Cerebellar nuclear complex (tissue), 1 donor: ENCODE measurements at regions not wholly inside any gene's neighbourhood (a gene's known extent, or its start where the extent isn't known, plus 50 kb on each side); places are given as distances from the start of the nearest gene placed in this dataset.
"Not testable (repeated sequence)": the region's sequence is repeated elsewhere in the genome, so short reads cannot be mapped to it uniquely, and the experiment has no call there.

Experiments used
- DNase-seq, 2 experiments: peaks; one replicate each; lab custom pipeline; 2025; lab: John Stamatoyannopoulos, UW

DNA sequence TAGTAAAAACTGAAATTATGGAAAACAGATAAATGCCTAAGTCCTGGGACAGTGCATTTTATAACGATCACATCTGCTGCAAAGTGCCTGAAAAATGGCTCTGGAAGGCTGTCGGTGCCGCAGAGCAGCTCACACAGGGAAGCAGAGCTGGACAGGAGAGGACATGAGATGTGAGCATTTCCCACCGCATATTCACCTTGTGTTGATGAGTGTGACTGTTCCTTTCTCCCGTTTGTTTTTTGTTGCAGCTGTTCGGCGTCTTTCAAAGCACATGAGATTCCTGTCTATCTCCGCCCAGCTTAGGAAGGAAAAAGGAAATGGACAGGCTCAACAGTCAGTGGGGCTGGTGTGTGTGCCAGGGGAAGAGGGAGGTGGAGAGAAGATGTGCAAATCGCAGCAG is 164.9 kb upstream of the SEMA6A start:
- no peak for DNase-seq

DNA sequence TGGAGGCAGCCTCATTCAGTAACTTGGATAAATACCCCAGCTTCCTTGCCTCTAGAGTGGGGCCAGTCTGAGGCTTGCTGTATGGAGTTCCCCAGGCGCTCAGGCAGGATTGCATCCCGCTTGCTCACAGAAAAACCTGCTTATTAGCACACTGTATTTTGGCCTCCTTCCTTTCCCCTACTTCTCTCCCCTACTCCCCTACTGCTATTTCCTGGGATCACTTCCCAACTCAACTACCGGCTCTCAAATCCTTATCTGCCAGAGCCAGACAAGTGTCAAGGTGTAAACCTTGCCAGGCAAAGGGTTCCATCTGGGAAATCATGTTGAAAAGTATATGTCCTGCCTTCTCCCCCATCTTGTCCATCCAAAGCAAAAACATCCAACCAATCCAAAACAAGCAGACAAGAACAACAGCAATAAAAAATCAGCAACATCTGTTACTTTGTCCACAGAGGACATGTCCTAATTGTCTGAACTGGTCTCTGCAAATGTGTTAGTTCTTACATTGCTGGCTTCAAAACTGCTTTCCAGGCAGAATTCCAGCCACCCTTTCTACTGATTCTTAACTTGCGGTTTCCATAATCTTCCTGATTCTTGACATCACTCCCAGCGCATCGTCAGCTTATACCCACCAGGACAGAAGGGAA is 164.1 kb upstream of the SEMA6A start:
- peak; percentile 54 to 68 for DNase-seq

DNA sequence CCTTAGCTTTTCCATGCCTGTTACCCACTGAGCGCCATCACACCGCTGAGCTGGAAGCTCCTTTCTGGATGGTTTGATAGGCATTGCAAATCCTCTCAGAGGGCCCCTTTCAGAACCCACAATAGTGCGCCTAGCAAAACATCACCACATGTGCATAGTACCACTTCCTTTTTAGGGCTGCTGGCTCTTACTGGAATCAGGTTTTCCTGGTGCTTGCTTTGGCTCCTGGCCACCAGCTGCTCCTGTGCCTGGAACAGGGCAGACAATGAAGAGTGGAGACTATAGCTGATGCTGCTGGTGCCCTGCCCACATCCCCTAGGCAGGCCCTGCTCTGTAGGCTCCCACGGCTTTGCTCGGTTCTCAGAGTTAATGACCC is 163.6 kb upstream of the SEMA6A start:
- DNase-seq: no peak

DNA sequence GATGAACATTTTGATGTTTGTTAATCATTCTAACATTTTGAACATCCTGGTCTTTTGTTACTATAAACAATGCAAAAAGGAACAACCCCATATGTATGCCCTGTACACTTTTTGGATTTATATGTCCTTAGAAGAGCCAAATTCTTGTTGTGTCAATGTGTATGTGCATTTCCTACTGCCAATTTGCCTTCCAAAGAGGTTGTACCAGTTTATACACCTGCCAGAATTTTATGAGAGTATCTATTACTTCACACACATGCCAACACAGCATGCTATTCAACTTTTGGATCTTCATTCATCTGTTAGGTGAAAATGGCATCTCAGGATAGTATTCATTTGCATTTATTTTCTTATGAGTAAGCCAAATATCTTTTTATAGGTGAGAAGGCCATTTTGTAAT is 162.0 kb upstream of the SEMA6A start:
- DNase-seq: no peak

DNA sequence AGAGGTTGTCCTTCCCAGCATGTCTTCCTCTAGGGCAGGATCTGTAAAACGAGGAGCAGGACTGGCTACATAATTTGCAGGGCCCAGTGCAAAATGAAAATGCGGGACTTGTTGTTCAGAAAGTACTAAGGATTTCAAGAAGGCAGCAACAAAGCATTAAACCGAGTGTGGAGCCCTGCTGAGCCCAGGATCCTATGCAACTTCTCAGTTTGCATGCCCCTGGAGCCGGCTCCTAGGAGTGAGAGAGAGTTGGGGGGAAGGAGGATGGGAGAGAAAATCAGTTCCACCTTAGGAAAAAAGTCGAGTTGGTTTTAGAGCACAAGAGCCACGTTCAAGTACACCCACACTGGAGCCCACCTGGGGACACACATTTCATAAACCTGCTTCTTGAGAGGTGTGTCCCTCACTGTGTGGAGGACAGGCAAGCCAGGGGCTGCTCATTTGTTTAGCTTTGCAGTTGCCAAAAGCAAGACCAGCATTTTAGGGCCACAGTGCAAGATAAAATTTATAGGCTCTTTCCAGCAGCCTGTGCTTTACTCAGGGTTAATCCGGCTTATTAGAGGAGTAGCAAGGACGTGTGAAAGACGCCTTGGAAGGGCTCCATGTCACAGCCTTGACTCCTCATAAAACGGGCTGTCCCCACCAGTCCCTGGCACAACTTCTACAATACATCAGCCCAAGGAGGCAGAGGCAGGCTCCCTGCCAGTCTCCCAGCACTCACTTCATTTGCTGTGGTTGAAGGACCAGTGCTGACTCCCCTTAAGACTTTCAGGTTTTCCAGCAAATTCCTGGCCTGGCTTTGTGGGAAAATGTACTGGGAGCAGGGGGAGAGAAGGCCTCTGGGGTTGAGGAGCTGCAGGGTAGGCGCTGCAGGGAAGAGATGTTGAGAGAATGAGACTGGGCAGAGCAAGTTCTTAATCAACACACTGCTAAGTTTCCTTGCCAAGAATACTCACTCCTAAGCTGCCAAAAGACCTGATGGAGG is 159.7 kb upstream of the SEMA6A start:
- no peak for DNase-seq

DNA sequence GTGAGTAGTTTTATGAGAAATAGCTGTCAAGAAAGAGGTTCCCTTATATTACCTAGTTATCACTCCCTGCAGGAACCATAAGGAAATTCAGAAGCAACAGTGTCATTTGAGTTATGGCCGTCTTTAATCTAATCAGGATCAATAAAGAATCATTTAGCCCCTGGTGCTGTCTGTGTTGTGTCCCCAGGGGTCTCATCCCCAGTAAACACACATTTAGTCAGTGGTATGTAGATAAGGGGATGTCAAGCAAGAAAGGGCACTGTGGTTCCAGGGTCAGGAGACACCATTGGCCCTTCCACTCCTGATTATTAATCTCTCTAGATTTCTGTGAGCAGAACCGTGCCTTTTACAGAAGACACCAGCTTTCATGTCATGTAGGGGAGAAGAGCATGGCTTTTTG is 158.0 kb upstream of the SEMA6A start:
- DNase-seq: no peak

DNA sequence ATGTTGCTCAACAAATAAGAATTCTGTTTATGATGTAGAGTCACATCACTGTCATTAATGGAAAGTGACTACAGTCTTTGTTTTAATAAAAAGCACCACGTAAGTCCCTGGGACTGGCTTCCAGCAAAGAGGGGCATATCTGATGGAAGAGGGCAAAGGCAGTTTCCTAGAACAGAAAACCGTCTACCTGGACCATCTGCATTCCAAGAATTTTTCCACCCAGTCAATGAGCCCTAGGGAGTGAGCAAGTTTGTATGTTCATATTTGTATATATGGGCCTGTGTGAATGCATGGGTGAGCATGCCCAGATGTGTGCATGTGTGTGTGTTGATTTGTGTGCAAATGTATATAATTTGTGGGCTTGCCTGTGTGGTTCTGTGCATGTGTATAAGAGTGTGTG is 156.8 kb upstream of the SEMA6A start:
- DNase-seq: no peak

DNA sequence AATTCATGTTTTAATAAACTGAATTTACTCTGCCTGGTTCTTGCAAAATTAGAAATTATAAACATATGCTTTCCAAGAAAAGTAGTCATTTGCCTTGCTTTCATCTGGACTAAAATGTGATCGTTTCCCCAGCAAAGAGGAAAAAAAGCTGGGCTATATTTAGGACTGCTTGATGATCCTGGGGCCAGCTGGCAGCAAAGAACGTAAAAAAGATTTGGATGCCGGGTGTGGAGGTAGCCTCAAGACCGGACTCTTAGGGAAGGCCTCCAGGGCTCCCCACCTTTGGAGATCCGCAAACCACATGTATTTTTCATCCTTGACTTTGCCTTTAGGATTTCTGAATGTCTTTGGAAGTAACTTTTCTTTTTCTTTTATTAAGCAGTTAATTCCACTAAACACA is 156.1 kb upstream of the SEMA6A start:
- DNase-seq: no peak

DNA sequence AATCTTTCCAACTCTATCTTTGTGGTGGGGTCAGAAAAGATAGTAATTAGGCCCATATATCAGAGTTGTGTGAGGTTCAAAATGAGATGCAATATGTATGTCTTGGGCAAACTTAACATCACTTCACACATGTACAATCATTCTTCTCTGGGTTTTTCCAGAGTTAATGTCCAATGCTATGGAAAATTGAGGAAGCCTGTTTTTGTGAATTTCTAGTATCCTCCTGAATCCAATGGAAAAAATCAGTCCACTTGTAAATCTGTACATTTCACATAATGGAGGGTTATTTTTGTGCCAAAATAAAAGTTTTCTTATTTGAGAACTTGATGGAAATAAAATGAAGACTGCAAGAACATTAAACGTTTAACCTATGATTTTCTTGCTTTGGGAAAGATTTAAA is 155.6 kb upstream of the SEMA6A start:
- DNase-seq: no peak

DNA sequence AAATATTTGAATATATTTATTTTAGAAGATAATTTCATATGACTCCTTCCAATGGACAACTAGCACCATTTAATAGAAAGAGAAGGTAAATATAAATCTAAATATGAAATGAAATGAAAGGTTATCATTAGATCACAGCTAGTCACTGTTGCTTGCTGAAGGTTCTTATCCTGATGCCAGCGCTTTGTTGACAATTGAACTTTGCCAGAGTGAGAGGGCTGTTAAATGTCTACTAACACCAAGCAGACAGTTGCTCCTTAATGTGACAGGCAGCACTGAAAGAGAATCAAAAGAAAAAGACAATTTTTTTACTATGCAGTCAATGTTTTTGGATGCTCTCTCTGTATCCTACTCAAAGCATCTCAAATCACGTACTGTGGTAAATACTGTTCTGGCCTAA is 152.6 kb upstream of the SEMA6A start:
- no peak for DNase-seq

DNA sequence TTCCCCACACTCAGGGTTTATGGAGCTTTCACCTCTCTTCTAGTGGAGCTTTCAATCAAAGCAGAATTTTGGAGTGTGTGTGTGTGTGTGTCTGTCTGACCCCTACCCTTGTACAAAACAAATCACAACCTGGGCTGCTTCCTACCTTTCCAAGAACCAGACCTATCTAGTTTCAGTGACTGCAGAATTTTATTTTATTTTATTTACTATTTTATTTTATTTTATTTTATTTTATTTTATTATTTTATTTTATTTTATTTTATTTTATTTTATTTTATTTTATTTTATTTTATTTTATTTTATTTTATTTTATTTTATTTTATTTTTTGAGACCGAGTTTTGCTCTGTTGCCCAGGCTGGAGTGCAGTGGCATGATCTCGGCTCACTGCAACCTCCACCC is 151.6 kb upstream of the SEMA6A start:
- DNase-seq: not testable (repeated sequence)

DNA sequence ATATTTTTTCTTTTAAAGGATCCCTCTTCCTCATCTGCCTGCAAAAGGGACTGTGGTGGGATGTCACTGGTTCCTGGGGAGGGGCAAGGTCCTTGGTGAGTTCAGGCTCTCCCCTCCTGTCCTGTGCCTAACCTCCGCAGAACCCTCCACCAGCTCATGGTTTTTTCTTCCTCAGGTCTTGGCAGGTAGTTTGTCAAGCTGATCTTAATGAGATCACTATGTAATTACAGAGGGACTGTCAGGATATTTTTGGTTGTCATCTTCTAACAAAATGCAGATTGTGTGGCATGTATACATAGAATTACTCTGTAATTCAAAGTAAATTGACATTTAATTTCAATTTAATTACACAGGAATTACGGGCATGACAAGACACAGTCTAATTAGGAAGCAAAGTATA is 150.3 kb upstream of the SEMA6A start:
- DNase-seq: no peak

DNA sequence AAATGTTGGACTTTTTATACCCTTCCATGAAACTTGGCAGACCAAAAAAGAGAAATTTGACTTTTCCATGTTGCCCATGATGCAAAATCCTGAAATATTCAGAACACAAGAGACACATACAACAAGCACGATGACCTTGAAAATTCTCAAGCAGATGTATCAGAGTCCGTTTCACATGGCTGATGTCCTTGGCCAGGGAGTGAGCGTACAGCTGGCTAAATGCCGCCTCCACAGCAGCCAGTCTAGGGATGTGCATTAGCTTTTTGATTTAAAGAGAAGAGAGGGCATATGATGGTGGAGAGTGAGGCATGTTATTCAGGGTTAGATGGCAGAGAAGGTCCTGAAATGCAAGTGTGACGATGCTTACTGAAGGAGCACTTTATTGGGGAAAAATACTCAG is 148.0 kb upstream of the SEMA6A start:
- no peak for DNase-seq

DNA sequence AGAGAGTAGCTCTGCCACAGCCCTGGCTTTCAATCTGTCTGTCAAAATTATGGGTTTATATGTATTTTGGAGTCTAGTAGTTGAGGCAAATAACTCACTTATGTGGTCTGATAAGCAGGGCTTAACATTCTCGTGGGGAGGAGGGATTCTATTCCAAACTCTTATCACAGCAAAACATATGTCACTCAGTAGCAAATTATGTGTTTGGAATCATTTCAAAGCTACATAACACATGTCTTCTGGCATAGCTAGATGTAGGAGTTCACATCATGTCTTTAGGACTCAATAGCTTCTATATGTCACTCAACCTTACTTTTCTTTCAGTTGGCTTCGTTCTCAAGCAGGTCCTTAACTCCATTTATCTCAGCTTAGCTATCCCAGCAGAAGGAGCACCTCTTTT is 144.5 kb upstream of the SEMA6A start:
- no peak for DNase-seq

DNA sequence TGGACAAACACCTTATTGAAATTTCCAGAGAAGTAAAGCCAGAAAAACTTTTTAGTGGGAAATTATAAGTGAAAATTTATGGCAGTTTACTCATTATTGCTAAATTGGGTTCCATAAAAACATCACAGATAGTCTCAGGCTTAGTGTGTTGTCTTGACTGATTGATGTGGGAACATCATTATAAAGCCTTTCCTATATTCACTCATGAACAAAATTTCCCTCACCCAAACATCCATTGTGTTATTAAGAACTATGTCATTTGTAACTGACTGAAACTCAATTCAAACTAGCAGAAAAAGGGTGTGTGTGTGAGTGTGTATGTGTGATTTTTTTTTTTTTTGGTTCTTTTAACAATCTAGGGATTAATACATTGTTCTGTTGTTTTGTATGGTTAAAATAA is 143.7 kb upstream of the SEMA6A start:
- no peak for DNase-seq

DNA sequence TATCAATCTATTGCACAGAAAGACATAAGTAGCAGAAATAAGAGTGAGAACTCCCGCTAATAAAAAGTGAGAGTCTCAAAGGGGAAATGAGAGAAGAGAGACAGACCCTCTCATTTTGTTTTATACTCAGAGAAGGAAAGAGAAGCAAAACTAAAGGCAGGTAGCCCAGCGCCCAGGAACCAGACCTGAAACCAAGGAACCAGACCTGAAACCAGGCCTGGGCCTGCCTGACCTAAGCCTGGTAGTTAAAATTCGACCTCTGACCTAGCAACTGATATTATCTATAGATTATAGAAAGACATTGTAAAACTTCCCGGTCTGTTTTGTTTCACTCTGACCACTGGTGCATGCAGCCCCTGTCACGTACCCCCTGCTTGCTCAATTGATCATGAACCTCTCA is 134.5 kb upstream of the SEMA6A start:
- DNase-seq: no peak

DNA sequence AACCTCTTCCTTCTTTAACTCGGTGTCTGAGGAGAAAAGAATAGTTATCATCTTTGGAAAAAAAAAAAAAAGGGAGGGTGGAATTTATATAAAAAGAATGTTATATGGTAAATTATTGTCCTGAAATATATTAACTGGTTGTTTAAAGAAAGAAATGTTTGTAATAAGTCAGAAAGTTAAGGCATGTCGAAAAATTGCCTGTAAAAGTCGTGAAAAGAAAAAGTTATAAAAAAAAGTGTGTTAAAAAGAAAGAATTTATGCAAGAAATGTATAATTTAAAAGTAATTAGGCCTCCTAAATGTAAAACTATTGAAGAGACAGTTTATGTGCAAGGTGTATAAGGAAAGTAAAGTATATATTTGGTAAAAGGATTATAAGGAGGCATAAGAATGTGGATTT is 130.5 kb upstream of the SEMA6A start:
- not testable (repeated sequence) for DNase-seq

DNA sequence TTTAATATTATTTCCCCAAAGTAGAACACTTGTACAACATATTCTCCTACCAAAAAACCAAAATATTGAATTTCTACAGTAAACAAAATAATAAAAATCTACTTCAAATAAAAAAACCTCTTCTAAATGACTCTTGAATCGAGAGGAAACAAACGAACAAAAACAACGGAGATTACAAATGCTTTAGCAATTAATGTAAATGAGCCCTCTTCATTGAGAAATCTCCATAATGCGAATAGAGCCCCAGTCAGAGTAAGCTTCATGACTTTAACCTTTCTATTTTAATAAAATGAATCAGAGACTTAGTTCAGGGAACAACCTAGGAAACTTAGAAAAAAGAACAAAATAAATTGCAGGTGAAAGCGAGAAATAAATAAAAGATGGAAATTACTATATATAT is 129.3 kb upstream of the SEMA6A start:
- no peak for DNase-seq

DNA sequence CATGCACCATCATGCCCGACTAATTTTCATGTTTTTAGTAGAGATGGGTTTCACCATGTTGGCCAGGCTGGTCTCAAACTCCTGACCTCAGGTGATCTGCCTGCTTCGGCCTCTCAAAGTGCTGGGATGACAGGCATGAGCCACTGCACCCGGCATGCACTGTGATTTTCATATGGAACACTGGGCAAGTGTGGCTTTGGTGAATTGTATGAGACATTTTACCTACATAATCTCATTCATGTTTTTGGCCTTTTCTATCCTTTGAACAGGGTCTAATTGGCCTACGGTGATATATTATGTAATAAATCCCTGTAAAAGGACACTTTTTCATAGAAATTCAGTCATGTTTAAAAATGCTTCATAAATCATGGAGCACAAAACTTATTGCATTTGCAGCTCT is 128.7 kb upstream of the SEMA6A start:
- no peak for DNase-seq

DNA sequence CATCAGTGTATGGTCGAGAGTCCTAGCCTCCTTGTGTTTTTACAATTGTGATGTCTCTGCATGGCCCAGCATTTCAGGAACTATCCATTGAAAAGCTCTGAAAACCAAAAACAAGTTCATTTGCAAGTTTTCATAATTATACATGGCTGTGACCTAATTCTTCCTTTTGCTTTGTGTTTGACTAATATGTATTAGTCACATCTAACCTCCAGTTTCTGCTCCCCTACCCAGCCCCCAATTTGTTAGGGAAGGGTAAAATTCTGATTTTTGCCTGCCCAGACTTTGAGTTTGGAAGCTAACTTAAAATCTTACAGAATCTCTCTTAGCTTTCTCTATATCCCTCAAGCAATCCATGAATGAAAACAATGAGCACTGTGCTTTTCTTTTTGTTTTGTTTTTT is 128.2 kb upstream of the SEMA6A start:
- no peak for DNase-seq

DNA sequence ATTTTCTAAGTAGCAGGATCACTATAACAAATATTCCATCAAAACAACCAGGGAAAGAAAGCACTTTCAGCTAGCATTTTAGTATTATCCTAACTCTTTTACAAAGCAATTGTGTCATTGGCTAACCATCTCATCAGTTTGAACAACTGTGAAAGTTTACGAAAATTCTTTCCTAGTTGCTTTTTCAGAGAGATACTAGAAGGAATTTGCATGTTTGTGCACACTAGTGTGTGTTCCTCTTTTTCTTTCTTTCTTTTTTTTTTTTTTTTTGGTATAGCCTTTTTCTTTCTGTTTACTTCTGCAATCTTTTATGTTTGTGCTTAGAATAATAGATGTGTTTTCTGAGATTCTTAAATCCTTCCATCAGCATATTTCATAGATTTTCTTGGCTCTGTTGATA is 124.7 kb upstream of the SEMA6A start:
- DNase-seq: no peak

DNA sequence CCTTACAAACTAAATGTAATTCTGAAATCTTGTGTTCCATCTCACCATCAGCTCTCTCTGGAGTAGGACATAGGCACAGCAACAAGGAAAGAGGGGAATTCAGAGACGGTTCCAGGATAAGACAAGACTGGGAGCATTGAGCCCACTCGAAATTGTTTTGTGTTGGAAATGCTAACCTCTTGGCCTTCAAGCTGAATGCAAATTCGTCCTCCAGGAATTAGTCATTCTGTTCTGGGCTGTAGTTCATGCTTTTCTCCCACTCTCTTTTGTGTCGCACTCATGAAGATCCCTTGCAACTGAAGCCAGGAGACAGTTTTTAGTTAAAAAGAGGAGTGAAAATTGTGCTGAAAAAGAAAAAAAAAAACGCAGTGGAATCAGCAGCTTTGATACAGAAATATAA is 121.7 kb upstream of the SEMA6A start:
- DNase-seq: no peak

DNA sequence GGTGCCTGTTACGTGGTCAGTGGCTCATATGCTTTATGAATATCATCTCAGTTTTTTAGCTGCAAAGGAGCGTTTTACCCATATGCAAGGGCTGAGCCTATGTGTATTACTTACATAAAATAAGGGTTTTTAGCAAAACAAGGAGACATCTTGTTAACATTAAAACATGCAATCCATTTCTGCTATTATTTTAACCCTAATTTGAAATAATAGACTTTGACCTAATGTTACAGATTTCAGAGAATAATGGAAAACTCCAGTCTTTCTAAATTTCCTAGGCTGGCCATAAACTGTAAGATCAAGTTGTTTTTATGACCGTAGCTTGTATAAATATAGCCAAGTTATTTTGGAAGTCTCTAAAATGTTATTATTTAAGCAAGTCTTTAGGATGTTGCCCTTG is 121.1 kb upstream of the SEMA6A start:
- no peak for DNase-seq

DNA sequence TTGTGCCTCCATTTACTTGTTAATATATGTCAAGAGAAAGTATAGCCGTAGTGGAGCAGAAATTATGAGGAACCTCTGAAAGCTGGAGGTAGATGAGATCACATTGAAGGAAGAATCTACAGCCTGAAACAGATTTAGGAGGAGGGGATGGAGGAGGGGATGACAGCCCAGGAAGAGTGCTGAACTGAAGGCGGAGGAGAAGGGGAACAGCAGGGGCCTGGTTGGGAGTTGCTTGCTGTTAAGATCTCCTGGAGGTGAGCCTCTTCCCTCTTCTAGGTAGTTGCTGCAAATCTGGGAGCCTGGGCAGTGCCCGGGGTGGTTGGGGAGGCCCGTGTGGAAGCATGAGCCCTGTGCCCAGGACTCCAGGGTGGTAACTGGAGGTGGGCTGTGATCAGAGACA is 111.8 kb upstream of the SEMA6A start:
- no peak for DNase-seq
